Endodermal cell (in vitro differentiated cells): ENCODE measurements at regions not wholly inside any gene's neighbourhood (a gene's known extent, or its start where the extent isn't known, plus 50 kb on each side); places are given as distances from the start of the nearest gene placed in this dataset.

Experiments
- DNase-seq: peaks from one replicate; pipeline ENCODE4 v3.0.0-alpha.2; 2017
- H3K27ac ChIP-seq: 2 replicates; pipeline ENCODE4 v1.5.1; 2013; ENCODE audit warnings: mild to moderate bottlenecking, low read depth, low read length, moderate library complexity
- H3K27me3 ChIP-seq: 2 replicates; pipeline ENCODE4 v1.6.1; 2013; ENCODE audit warnings: mild to moderate bottlenecking, low read length, moderate library complexity; ENCODE audit not compliant: insufficient read depth, control insufficient read depth, poor library complexity, severe bottlenecking
- H3K36me3 ChIP-seq: 2 replicates; pipeline ENCODE4 v1.7.0; 2013; ENCODE audit warnings: mild to moderate bottlenecking, low read length, moderate library complexity; ENCODE audit not compliant: control insufficient read depth, insufficient read depth
- H3K4me1 ChIP-seq: one replicate; pipeline ENCODE4 v1.7.0; 2013; ENCODE audit warnings: low read length; ENCODE audit not compliant: control insufficient read depth, insufficient read depth
- H3K4me3 ChIP-seq: 2 replicates; pipeline ENCODE4 v1.5.1; 2013; ENCODE audit warnings: mild to moderate bottlenecking, low read length, moderate library complexity
- H3K9ac ChIP-seq: 2 replicates; pipeline ENCODE4 v1.6.1; 2013; ENCODE audit warnings: mild to moderate bottlenecking, low read length, moderate library complexity; ENCODE audit not compliant: poor library complexity, severe bottlenecking; ENCODE audit errors: extremely low read depth
- H3K9me3 ChIP-seq: 2 replicates; pipeline ENCODE4 v1.6.1; 2013; ENCODE audit warnings: mild to moderate bottlenecking, low read length, moderate library complexity; ENCODE audit not compliant: control insufficient read depth
- H3K27ac Mint-ChIP-seq: 2 replicates; pipeline ENCODE4 v1.8.0; 2020; ENCODE audit warnings: mixed read lengths
- H3K27me3 Mint-ChIP-seq: 2 replicates; pipeline ENCODE4 v1.8.0; 2021; ENCODE audit warnings: mild to moderate bottlenecking, mixed read lengths; ENCODE audit not compliant: insufficient read depth
- H3K36me3 Mint-ChIP-seq: 2 replicates; pipeline ENCODE4 v1.8.0; 2020; ENCODE audit warnings: low read depth, mixed read lengths
- H3K4me1 Mint-ChIP-seq: 2 replicates; pipeline ENCODE4 v1.8.0; 2020; ENCODE audit warnings: mixed read lengths
- H3K4me3 Mint-ChIP-seq: 2 replicates; pipeline ENCODE4 v1.8.0; 2020; ENCODE audit warnings: mild to moderate bottlenecking, moderate library complexity, mixed read lengths
- H3K9me3 Mint-ChIP-seq: 2 replicates; pipeline ENCODE4 v1.8.0; 2020; ENCODE audit warnings: mild to moderate bottlenecking, mixed read lengths
- WGBS, 2 experiments: methylation state at CpG; one replicate each; pipeline versions ENCODE4 v1.1.5 to v1.1.7; 2013; ENCODE audit warnings: missing lambda C conversion rate in 2 of 2, mixed read lengths in 1 of 2; ENCODE audit not compliant: insufficient coverage in 1 of 2, insufficient read length in 1 of 2; 5-methylcytosine and 5-hydroxymethylcytosine counted together
- TF ChIP-seq, protein P1 (sequence below): fragments of 200-600 bp; sonication (generic); conservative IDR thresholded peaks from 2 replicates; pipeline ENCODE4 v1.5.0; 2021; ENCODE audit warnings: antibody characterized with exemption, mild to moderate bottlenecking

DNA sequence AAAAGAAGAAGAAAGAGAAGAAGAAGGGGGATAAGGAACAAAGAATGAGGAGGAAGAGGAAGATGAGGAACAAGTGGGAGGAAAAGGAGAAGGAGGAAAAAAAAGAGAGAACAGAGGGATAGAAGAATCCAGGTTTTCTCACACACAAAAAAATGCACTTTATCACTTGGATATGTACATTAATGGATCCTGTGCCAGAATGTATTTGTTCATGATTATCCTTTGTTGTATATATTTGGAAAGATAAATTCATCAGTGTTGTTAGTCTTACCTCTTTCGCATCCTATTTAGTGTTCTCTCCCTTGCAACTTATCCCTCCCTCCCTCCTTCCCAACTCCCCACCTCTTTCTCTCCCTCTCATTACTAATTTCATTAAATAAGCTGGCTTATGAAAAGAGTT is 298.8 kb downstream of the SLCO4C1 start:
- H3K4me1 Mint-ChIP-seq, result peaks cover 17% of the 10 kb centered on the region
- TF ChIP-seq, protein P1, sequence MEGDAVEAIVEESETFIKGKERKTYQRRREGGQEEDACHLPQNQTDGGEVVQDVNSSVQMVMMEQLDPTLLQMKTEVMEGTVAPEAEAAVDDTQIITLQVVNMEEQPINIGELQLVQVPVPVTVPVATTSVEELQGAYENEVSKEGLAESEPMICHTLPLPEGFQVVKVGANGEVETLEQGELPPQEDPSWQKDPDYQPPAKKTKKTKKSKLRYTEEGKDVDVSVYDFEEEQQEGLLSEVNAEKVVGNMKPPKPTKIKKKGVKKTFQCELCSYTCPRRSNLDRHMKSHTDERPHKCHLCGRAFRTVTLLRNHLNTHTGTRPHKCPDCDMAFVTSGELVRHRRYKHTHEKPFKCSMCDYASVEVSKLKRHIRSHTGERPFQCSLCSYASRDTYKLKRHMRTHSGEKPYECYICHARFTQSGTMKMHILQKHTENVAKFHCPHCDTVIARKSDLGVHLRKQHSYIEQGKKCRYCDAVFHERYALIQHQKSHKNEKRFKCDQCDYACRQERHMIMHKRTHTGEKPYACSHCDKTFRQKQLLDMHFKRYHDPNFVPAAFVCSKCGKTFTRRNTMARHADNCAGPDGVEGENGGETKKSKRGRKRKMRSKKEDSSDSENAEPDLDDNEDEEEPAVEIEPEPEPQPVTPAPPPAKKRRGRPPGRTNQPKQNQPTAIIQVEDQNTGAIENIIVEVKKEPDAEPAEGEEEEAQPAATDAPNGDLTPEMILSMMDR, result no peak
- WGBS, 2 experiments, result no CpG with 5 or more reads among the region's 1 CpG
- DNase-seq, result no peak
- Histone ChIP-seq H3K4me1 (no peaks in the 10 kb centered on the region), H3K27ac (no peak overlapping the region), H3K4me3 (no peak overlapping the region), H3K9ac (no peak overlapping the region), H3K36me3 (no peaks in the 10 kb centered on the region), H3K9me3 (no peaks in the 10 kb centered on the region), H3K27me3 (peaks cover 26% of the 10 kb centered on the region)
- H3K27ac Mint-ChIP-seq, result no peak overlapping the region
- no peak overlapping the region for H3K4me3 Mint-ChIP-seq
- no peaks in the 10 kb centered on the region for H3K36me3 Mint-ChIP-seq
- no peaks in the 10 kb centered on the region for H3K9me3 Mint-ChIP-seq
- peaks cover 4% of the 10 kb centered on the region for H3K27me3 Mint-ChIP-seq

- TF ChIP-seq, protein P1, result no peak
- no peak overlapping the region for H3K9ac ChIP-seq
- Mint-ChIP-seq H3K27ac (no peak overlapping the region), H3K36me3 (no peaks in the 10 kb centered on the region), H3K27me3 (peaks cover 4% of the 10 kb centered on the region), H3K4me1 (peaks cover 17% of the 10 kb centered on the region), H3K4me3 (no peak overlapping the region), H3K9me3 (no peaks in the 10 kb centered on the region)
- peaks cover 26% of the 10 kb centered on the region for H3K27me3 ChIP-seq
- H3K4me1 ChIP-seq, result no peaks in the 10 kb centered on the region
- H3K36me3 ChIP-seq, result no peaks in the 10 kb centered on the region
- WGBS, 2 experiments, result 73 to 95% methylated on average over 2 of the region's 2 CpGs
- no peaks in the 10 kb centered on the region for H3K9me3 ChIP-seq
- no peak overlapping the region for H3K4me3 ChIP-seq
- no peak for DNase-seq
- no peak overlapping the region for H3K27ac ChIP-seq
These were observed 300.5 kb downstream of the SLCO4C1 start for GRCh38 chr5:101995585-101995984.

DNA sequence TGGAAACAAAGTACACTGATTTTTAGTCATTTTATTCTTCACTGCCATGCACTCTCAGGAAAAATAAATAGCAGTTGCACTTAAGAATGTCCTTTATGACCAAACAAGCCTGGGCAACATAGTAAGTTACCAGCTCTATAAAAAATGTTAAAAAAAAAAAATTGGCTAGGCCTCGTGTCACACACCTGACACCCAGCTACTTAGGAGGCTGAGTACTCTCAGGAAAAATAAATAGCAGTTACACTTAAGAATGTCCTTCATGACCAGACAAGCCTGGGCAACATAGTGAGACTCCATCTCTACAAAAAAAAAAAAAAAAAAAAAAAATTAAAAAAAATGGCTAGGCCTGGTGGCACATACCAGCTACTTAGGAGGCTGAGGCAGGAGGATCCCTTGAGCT is 304.6 kb downstream of the SLCO4C1 start:
- Histone ChIP-seq H3K27me3 (peaks cover 17% of the 10 kb centered on the region), H3K4me3 (no peak overlapping the region), H3K9me3 (no peaks in the 10 kb centered on the region), H3K4me1 (no peaks in the 10 kb centered on the region), H3K36me3 (no peaks in the 10 kb centered on the region), H3K9ac (no peak overlapping the region), H3K27ac (no peak overlapping the region)
- H3K27me3 Mint-ChIP-seq, result peaks cover 4% of the 10 kb centered on the region
- peaks cover 15% of the 10 kb centered on the region for H3K4me1 Mint-ChIP-seq
- no peaks in the 10 kb centered on the region for H3K9me3 Mint-ChIP-seq
- H3K27ac Mint-ChIP-seq, result no peak overlapping the region
- H3K4me3 Mint-ChIP-seq, result no peak overlapping the region
- TF ChIP-seq, protein P1, result no peak
- H3K36me3 Mint-ChIP-seq, result no peaks in the 10 kb centered on the region
- 86% methylated on average over 1 of the region's 1 CpG; no CpG with 5 or more reads in 1 of the 2 experiments for WGBS, 2 experiments
- no peak for DNase-seq
